ENCODE measurements at regions not wholly inside any gene's neighbourhood (a gene's known extent, or its start where the extent isn't known, plus 50 kb on each side); places are given as distances from the start of the nearest gene placed in this dataset.

GRCh38 chr3:167172377-167172776, 207.7 kb downstream of the ZBBX start:
- TF ChIP-seq, protein P1, sequence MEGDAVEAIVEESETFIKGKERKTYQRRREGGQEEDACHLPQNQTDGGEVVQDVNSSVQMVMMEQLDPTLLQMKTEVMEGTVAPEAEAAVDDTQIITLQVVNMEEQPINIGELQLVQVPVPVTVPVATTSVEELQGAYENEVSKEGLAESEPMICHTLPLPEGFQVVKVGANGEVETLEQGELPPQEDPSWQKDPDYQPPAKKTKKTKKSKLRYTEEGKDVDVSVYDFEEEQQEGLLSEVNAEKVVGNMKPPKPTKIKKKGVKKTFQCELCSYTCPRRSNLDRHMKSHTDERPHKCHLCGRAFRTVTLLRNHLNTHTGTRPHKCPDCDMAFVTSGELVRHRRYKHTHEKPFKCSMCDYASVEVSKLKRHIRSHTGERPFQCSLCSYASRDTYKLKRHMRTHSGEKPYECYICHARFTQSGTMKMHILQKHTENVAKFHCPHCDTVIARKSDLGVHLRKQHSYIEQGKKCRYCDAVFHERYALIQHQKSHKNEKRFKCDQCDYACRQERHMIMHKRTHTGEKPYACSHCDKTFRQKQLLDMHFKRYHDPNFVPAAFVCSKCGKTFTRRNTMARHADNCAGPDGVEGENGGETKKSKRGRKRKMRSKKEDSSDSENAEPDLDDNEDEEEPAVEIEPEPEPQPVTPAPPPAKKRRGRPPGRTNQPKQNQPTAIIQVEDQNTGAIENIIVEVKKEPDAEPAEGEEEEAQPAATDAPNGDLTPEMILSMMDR (optimal IDR thresholded peaks at IDR 0.05 in 1 of 3, IDR thresholded peaks at IDR 0.05 in 1 of 3, conservative IDR thresholded peaks at IDR 0.05 in 1 of 3; ENCODE audit: extremely low read depth in 1 of 3, insufficient read depth in 2 of 3, low read length in 3 of 3) = no peak
- no peak for TF ChIP-seq EZH2 (IDR thresholded peaks at IDR 0.05; ENCODE audit: low read length)

All from keratinocyte (primary cell).